Stomach smooth muscle (tissue), 2 donors: ENCODE measurements at regions not wholly inside any gene's neighbourhood (a gene's known extent, or its start where the extent isn't known, plus 50 kb on each side); places are given as distances from the start of the nearest gene placed in this dataset.

Experiments
- H3K27ac ChIP-seq: one replicate; pipeline ENCODE4 v1.7.0; 2013; ENCODE audit warnings: mild to moderate bottlenecking, low read length, inconsistent platforms
- H3K27me3 ChIP-seq, 2 donors: one replicate each; pipeline ENCODE4 v1.7.0; 2013; ENCODE audit warnings: low read length in 2 of 2; ENCODE audit not compliant: insufficient read depth in 2 of 2, control insufficient read depth in 1 of 2
- H3K36me3 ChIP-seq, 2 donors: one replicate each; pipeline ENCODE4 v1.7.0; 2013; ENCODE audit warnings: low read length in 2 of 2; ENCODE audit not compliant: control insufficient read depth in 2 of 2, insufficient read depth in 2 of 2
- H3K4me1 ChIP-seq: one replicate; pipeline ENCODE4 v1.7.0; 2013; ENCODE audit warnings: low read length; ENCODE audit not compliant: control insufficient read depth, insufficient read depth
- H3K4me3 ChIP-seq, 2 donors: one replicate each; pipeline ENCODE4 v1.7.0; 2013; ENCODE audit warnings: low read length in 2 of 2
- H3K9ac ChIP-seq, 2 donors: one replicate each; pipeline ENCODE4 v1.7.0; 2013; ENCODE audit warnings: low read length in 2 of 2, mild to moderate bottlenecking in 1 of 2
- H3K9me3 ChIP-seq, 2 donors: one replicate each; pipeline ENCODE4 v1.7.0; 2013; ENCODE audit warnings: low read length in 2 of 2; ENCODE audit not compliant: control insufficient read depth in 2 of 2
- donor health status: healthy.
- donor health status: Pancreatic carcinoma.

- Histone ChIP-seq H3K27me3 (no peaks in the 10 kb centered on the region), H3K36me3 (no peaks in the 10 kb centered on the region)
These were observed 78.2 kb upstream of the MIR17HG start for GRCh38 chr13:91269237-91269636.

GRCh38 chr13:91270031-91270430 is 77.5 kb upstream of the MIR17HG start:
- Histone ChIP-seq H3K9ac (no peak overlapping the region), H3K4me3 (no peak overlapping the region), H3K9me3 (no peaks in the 10 kb centered on the region), H3K27me3 (no peaks in the 10 kb centered on the region), H3K27ac (no peak overlapping the region), H3K4me1 (no peaks in the 10 kb centered on the region), H3K36me3 (no peaks in the 10 kb centered on the region)

More at GRCh38 chr13:91269237-91269636, 78.2 kb upstream of the MIR17HG start:
- Histone ChIP-seq H3K4me3 (no peak overlapping the region), H3K9ac (no peak overlapping the region), H3K9me3 (no peaks in the 10 kb centered on the region), H3K27ac (no peak overlapping the region), H3K4me1 (no peaks in the 10 kb centered on the region)

- Histone ChIP-seq H3K27ac (no peak overlapping the region), H3K4me3 (no peak overlapping the region), H3K9ac (no peak overlapping the region), H3K36me3 (no peaks in the 10 kb centered on the region), H3K4me1 (no peaks in the 10 kb centered on the region), H3K9me3 (no peaks in the 10 kb centered on the region), H3K27me3 (no peaks in the 10 kb centered on the region)
These were observed 75.2 kb upstream of the MIR17HG start for GRCh38 chr13:91272235-91272777.

- Histone ChIP-seq H3K36me3 (no peaks in the 10 kb centered on the region), H3K9me3 (no peaks in the 10 kb centered on the region), H3K4me3 (no peak overlapping the region), H3K9ac (no peak overlapping the region), H3K4me1 (no peaks in the 10 kb centered on the region), H3K27me3 (no peaks in the 10 kb centered on the region), H3K27ac (no peak overlapping the region)
These were observed 73.8 kb upstream of the MIR17HG start for GRCh38 chr13:91273675-91274074.

GRCh38 chr13:91277013-91277676 is 70.3 kb upstream of the MIR17HG start:
- Histone ChIP-seq H3K36me3 (no peaks in the 10 kb centered on the region), H3K4me1 (no peaks in the 10 kb centered on the region), H3K4me3 (no peak overlapping the region), H3K27me3 (no peaks in the 10 kb centered on the region), H3K9me3 (no peaks in the 10 kb centered on the region), H3K27ac (no peak overlapping the region), H3K9ac (no peak overlapping the region)

GRCh38 chr13:91278291-91278690 is 69.2 kb upstream of the MIR17HG start:
- Histone ChIP-seq H3K27me3 (no peaks in the 10 kb centered on the region), H3K4me3 (no peak overlapping the region), H3K4me1 (no peaks in the 10 kb centered on the region), H3K9me3 (no peaks in the 10 kb centered on the region), H3K27ac (no peak overlapping the region), H3K9ac (no peak overlapping the region), H3K36me3 (no peaks in the 10 kb centered on the region)

- Histone ChIP-seq H3K9me3 (no peaks in the 10 kb centered on the region), H3K36me3 (no peaks in the 10 kb centered on the region), H3K9ac (no peak overlapping the region), H3K27me3 (no peaks in the 10 kb centered on the region), H3K4me1 (no peaks in the 10 kb centered on the region), H3K27ac (no peak overlapping the region), H3K4me3 (no peak overlapping the region)
These were observed 68.6 kb upstream of the MIR17HG start for GRCh38 chr13:91278888-91279287.

GRCh38 chr13:91280801-91281200 is 66.7 kb upstream of the MIR17HG start:
- Histone ChIP-seq H3K36me3 (no peaks in the 10 kb centered on the region), H3K9ac (no peak overlapping the region), H3K9me3 (no peaks in the 10 kb centered on the region)

GRCh38 chr13:91284335-91284734 is 63.2 kb upstream of the MIR17HG start:
- H3K9ac ChIP-seq: no peak overlapping the region
- H3K4me3 ChIP-seq: no peak overlapping the region
- no peak overlapping the region for H3K27ac ChIP-seq
- no peaks in the 10 kb centered on the region for H3K27me3 ChIP-seq
- H3K9me3 ChIP-seq: peaks cover 0 to 4% of the 10 kb centered on the region in 2 donors
- no peaks in the 10 kb centered on the region for H3K4me1 ChIP-seq
- H3K36me3 ChIP-seq: no peaks in the 10 kb centered on the region

More at GRCh38 chr13:91280801-91281200, 66.7 kb upstream of the MIR17HG start:
- H3K27ac ChIP-seq: no peak overlapping the region
- H3K4me3 ChIP-seq: no peak overlapping the region
- no peaks in the 10 kb centered on the region for H3K27me3 ChIP-seq
- H3K4me1 ChIP-seq: no peaks in the 10 kb centered on the region

GRCh38 chr13:91286317-91286716 is 61.2 kb upstream of the MIR17HG start:
- Histone ChIP-seq H3K9ac (no peak overlapping the region), H3K36me3 (no peaks in the 10 kb centered on the region), H3K4me3 (no peak overlapping the region), H3K27me3 (no peaks in the 10 kb centered on the region), H3K4me1 (no peaks in the 10 kb centered on the region), H3K9me3 (peaks cover 0 to 4% of the 10 kb centered on the region in 2 donors), H3K27ac (no peak overlapping the region)

GRCh38 chr13:91291078-91291477 is 56.4 kb upstream of the MIR17HG start:
- Histone ChIP-seq H3K27ac (no peak overlapping the region), H3K36me3 (no peaks in the 10 kb centered on the region), H3K27me3 (no peaks in the 10 kb centered on the region)

More at GRCh38 chr13:91291078-91291477, 56.4 kb upstream of the MIR17HG start:
- Histone ChIP-seq H3K4me1 (no peaks in the 10 kb centered on the region), H3K9ac (no peak overlapping the region), H3K4me3 (no peak overlapping the region), H3K9me3 (peaks cover 0 to 4% of the 10 kb centered on the region in 2 donors)
